ENCODE measurements at regions not wholly inside any gene's neighbourhood (a gene's known extent, or its start where the extent isn't known, plus 50 kb on each side); places are given as distances from the start of the nearest gene placed in this dataset.
A peak's percentile ranks its signal among the peaks of the same experiment; 100 is the strongest.
"Not testable (repeated sequence)": the region's sequence is repeated elsewhere in the genome, so short reads cannot be mapped to it uniquely, and the experiment has no call there.

GRCh38 chr2:190150413-190150812 is 87.9 kb upstream of the MSTN start:
- no peak for DNase-seq

- DNase-seq, result no peak
Measured at GRCh38 chr2:190149908-190150307, 87.4 kb upstream of the MSTN start.

GRCh38 chr2:190149200-190149599 is 86.7 kb upstream of the MSTN start:
- no peak for DNase-seq

GRCh38 chr2:190146109-190146508 is 83.6 kb upstream of the MSTN start:
- DNase-seq, result not testable (repeated sequence)

- DNase-seq, result not testable (repeated sequence)
Measured at GRCh38 chr2:190140474-190140873, 77.9 kb upstream of the MSTN start.

- DNase-seq, result no peak
Measured at GRCh38 chr2:190139371-190139770, 76.8 kb upstream of the MSTN start.

GRCh38 chr2:190138032-190138431 is 75.5 kb upstream of the MSTN start:
- no peak for DNase-seq

GRCh38 chr2:190137561-190137960 is 75.0 kb upstream of the MSTN start:
- DNase-seq, result no peak

GRCh38 chr2:190136825-190137224 is 74.3 kb upstream of the MSTN start:
- DNase-seq, result no peak

GRCh38 chr2:190136259-190136658 is 73.7 kb upstream of the MSTN start:
- no peak for DNase-seq

GRCh38 chr2:190129421-190130199 is 67.1 kb upstream of the MSTN start:
- no peak for DNase-seq

GRCh38 chr2:190127651-190128050 is 65.1 kb upstream of the MSTN start:
- no peak for DNase-seq

GRCh38 chr2:190126798-190127197 is 64.3 kb upstream of the MSTN start:
- no peak for DNase-seq

GRCh38 chr2:190123956-190124355 is 61.4 kb upstream of the MSTN start:
- no peak for DNase-seq

GRCh38 chr2:190121971-190122370 is 59.4 kb upstream of the MSTN start:
- peak; percentile 7 for DNase-seq

- no peak for DNase-seq
Measured at GRCh38 chr2:190121305-190121704, 58.8 kb upstream of the MSTN start.

- DNase-seq, result no peak
Measured at GRCh38 chr2:190119923-190120590, 57.5 kb upstream of the MSTN start.

- DNase-seq, result no peak
Measured at GRCh38 chr2:190119257-190119656, 56.7 kb upstream of the MSTN start.

GRCh38 chr2:190117305-190117704 is 54.8 kb upstream of the MSTN start:
- DNase-seq, result no peak

- no peak for DNase-seq
Measured at GRCh38 chr2:190113000-190113399, 50.5 kb upstream of the MSTN start.
